ENCODE measurements at regions not wholly inside any gene's neighbourhood (a gene's known extent, or its start where the extent isn't known, plus 50 kb on each side); places are given as distances from the start of the nearest gene placed in this dataset.

- TF ChIP-seq POLR2A (IDR thresholded peaks at IDR 0.05; ENCODE audit: low read length) (no peak), GATA1 (IDR thresholded peaks at IDR 0.05; ENCODE audit: low read depth, low read length) (no peak)
Observed at GRCh38 chr21:35359076-35359475, 310.0 kb upstream of the RUNX1 start.

Measured in erythroblast (primary cell).